Keratinocyte (primary cell): ENCODE measurements at regions not wholly inside any gene's neighbourhood (a gene's known extent, or its start where the extent isn't known, plus 50 kb on each side); places are given as distances from the start of the nearest gene placed in this dataset.

Source experiments
- DNase-seq: peaks from one replicate; pipeline ENCODE4 v3.0.0-alpha.2; 2011; ENCODE audit warnings: low read depth, missing footprints, low spot score
- FAIRE-seq: peaks from 2 replicates; lab custom pipeline; 2011; peaks lifted over from hg19 to GRCh38; lab: Jason Lieb, UNC
- H2AFZ ChIP-seq: 2 replicates; pipeline ENCODE4 v1.6.0; 2012; ENCODE audit warnings: low read length, control low read depth, inconsistent platforms; ENCODE audit not compliant: control insufficient read depth
- H3K27ac ChIP-seq: 2 replicates; pipeline ENCODE4 v1.5.1; 2011; ENCODE audit warnings: low read length; ENCODE audit not compliant: control insufficient read depth, insufficient read depth
- H3K27me3 ChIP-seq: 3 replicates; pipeline ENCODE4 v1.6.0; 2011; ENCODE audit warnings: low read length; ENCODE audit not compliant: control insufficient read depth, insufficient read depth; ENCODE audit errors: extremely low read depth
- H3K36me3 ChIP-seq, 2 experiments: 2 replicates in 1 of 2; 3 replicates in 1 of 2; pipeline ENCODE4 v1.5.1; 2011; ENCODE audit warnings: low read length in 2 of 2, mild to moderate bottlenecking in 1 of 2; ENCODE audit not compliant: control insufficient read depth in 2 of 2, insufficient read depth in 2 of 2; ENCODE audit errors: extremely low read depth in 1 of 2
- H3K4me1 ChIP-seq: 3 replicates; pipeline ENCODE4 v1.5.1; 2011; ENCODE audit warnings: low read length; ENCODE audit not compliant: control insufficient read depth, insufficient read depth; ENCODE audit errors: extremely low read depth
- H3K4me2 ChIP-seq: 3 replicates; pipeline ENCODE4 v1.6.0; 2011; ENCODE audit warnings: low read depth, low read length; ENCODE audit not compliant: control insufficient read depth, insufficient read depth; ENCODE audit errors: extremely low read depth
- H3K4me3 ChIP-seq, 3 experiments: fragments of 200-600 bp in 1 of 3; sonication (generic) in 1 of 3; 2 replicates in 2 of 3; 3 replicates in 1 of 3; pipeline ENCODE4 v1.5.1; 2011 to 2016; ENCODE audit warnings: low read length in 3 of 3, mild to moderate bottlenecking in 3 of 3, control low read depth in 2 of 3, inconsistent platforms in 1 of 3, low read depth in 1 of 3, mixed read lengths in 1 of 3, mixed run types in 1 of 3, moderate library complexity in 1 of 3; ENCODE audit not compliant: control insufficient read depth in 2 of 3, insufficient read depth in 2 of 3; ENCODE audit errors: extremely low read depth in 1 of 3
- H3K79me2 ChIP-seq: 2 replicates; pipeline ENCODE4 v1.6.0; 2012; ENCODE audit warnings: low read length; ENCODE audit not compliant: control insufficient read depth, insufficient read depth
- H3K9ac ChIP-seq: 3 replicates; pipeline ENCODE4 v1.6.0; 2011; ENCODE audit warnings: low read length; ENCODE audit not compliant: control insufficient read depth, insufficient read depth; ENCODE audit errors: extremely low read depth
- H3K9me1 ChIP-seq: 3 replicates; pipeline ENCODE4 v1.6.0; 2011; ENCODE audit warnings: low read length; ENCODE audit not compliant: control insufficient read depth, insufficient read depth; ENCODE audit errors: extremely low read depth
- H3K9me3 ChIP-seq: 2 replicates; pipeline ENCODE4 v1.5.1; 2012; ENCODE audit warnings: low read depth, low read length; ENCODE audit not compliant: control insufficient read depth
- H4K20me1 ChIP-seq: 3 replicates; pipeline ENCODE4 v1.6.0; 2011; ENCODE audit warnings: low read length; ENCODE audit not compliant: control insufficient read depth, insufficient read depth; ENCODE audit errors: extremely low read depth
- EZH2 ChIP-seq: IDR thresholded peaks from one replicate; pipeline ENCODE4 v1.6.1; 2012; ENCODE audit warnings: inconsistent platforms, mild to moderate bottlenecking, low read length, moderate library complexity
- dilution Hi-C: fragments of 300-500 bp; cut with MboI; formaldehyde crosslinking; loops from one replicate; pipeline ENCODE4 v1.7.0; 2020; ENCODE audit warnings: low sequenced_read_pairs; ENCODE audit not compliant: extremely low pct_ligation_motif_present
- TF ChIP-seq, protein P1 (sequence below), 3 experiments: IDR thresholded peaks in 1 of 3; conservative IDR thresholded peaks in 1 of 3; optimal IDR thresholded peaks in 1 of 3; 2 replicates in 2 of 3; 3 replicates in 1 of 3; pipeline versions ENCODE3 to v1.5.1; 2011; ENCODE audit warnings: low read length in 3 of 3, mild to moderate bottlenecking in 3 of 3, moderate library complexity in 2 of 3, control low read depth in 1 of 3, inconsistent platforms in 1 of 3; ENCODE audit not compliant: insufficient read depth in 2 of 3; ENCODE audit errors: extremely low read depth in 1 of 3

- Histone ChIP-seq H3K4me2 (no peak overlapping the region), H3K9me3 (no peaks in the 10 kb centered on the region), H3K4me3 (no peak overlapping the region), H3K27me3 (no peaks in the 10 kb centered on the region), H3K79me2 (no peaks in the 10 kb centered on the region), H3K9me1 (no peaks in the 10 kb centered on the region), H2AFZ (no peak overlapping the region), H3K27ac (no peak overlapping the region), H3K36me3 (no peaks in the 10 kb centered on the region), H3K4me1 (peaks cover 4% of the 10 kb centered on the region), H3K9ac (no peak overlapping the region), H4K20me1 (no peaks in the 10 kb centered on the region)
- no peak for DNase-seq
- dilution Hi-C loops, result no loop called here
- no peak for FAIRE-seq
- TF ChIP-seq EZH2, result no peak
- TF ChIP-seq, protein P1, sequence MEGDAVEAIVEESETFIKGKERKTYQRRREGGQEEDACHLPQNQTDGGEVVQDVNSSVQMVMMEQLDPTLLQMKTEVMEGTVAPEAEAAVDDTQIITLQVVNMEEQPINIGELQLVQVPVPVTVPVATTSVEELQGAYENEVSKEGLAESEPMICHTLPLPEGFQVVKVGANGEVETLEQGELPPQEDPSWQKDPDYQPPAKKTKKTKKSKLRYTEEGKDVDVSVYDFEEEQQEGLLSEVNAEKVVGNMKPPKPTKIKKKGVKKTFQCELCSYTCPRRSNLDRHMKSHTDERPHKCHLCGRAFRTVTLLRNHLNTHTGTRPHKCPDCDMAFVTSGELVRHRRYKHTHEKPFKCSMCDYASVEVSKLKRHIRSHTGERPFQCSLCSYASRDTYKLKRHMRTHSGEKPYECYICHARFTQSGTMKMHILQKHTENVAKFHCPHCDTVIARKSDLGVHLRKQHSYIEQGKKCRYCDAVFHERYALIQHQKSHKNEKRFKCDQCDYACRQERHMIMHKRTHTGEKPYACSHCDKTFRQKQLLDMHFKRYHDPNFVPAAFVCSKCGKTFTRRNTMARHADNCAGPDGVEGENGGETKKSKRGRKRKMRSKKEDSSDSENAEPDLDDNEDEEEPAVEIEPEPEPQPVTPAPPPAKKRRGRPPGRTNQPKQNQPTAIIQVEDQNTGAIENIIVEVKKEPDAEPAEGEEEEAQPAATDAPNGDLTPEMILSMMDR (optimal IDR thresholded peaks at IDR 0.05 in 1 of 3, IDR thresholded peaks at IDR 0.05 in 1 of 3, conservative IDR thresholded peaks at IDR 0.05 in 1 of 3; ENCODE audit: extremely low read depth in 1 of 3, insufficient read depth in 2 of 3, low read length in 3 of 3), result no peak
Measured at GRCh38 chr1:199512037-199512710, 515.3 kb upstream of the NR5A2 start.

GRCh38 chr1:199515261-199515660 is 512.2 kb upstream of the NR5A2 start:
- Histone ChIP-seq H2AFZ (no peak overlapping the region), H3K4me3 (no peak overlapping the region), H3K4me1 (no peaks in the 10 kb centered on the region), H3K9ac (no peak overlapping the region), H4K20me1 (no peaks in the 10 kb centered on the region), H3K79me2 (no peaks in the 10 kb centered on the region), H3K9me3 (no peaks in the 10 kb centered on the region), H3K4me2 (no peak overlapping the region), H3K9me1 (no peaks in the 10 kb centered on the region), H3K27ac (no peak overlapping the region), H3K27me3 (no peaks in the 10 kb centered on the region), H3K36me3 (no peaks in the 10 kb centered on the region)
- FAIRE-seq (no peak), DNase-seq (no peak)
- TF ChIP-seq EZH2, result no peak
- TF ChIP-seq, protein P1 (optimal IDR thresholded peaks at IDR 0.05 in 1 of 3, IDR thresholded peaks at IDR 0.05 in 1 of 3, conservative IDR thresholded peaks at IDR 0.05 in 1 of 3; ENCODE audit: extremely low read depth in 1 of 3, insufficient read depth in 2 of 3, low read length in 3 of 3), result no peak
- dilution Hi-C loops, result no loop called here
